ENCODE measurements at regions not wholly inside any gene's neighbourhood (a gene's known extent, or its start where the extent isn't known, plus 50 kb on each side); places are given as distances from the start of the nearest gene placed in this dataset.

DNA sequence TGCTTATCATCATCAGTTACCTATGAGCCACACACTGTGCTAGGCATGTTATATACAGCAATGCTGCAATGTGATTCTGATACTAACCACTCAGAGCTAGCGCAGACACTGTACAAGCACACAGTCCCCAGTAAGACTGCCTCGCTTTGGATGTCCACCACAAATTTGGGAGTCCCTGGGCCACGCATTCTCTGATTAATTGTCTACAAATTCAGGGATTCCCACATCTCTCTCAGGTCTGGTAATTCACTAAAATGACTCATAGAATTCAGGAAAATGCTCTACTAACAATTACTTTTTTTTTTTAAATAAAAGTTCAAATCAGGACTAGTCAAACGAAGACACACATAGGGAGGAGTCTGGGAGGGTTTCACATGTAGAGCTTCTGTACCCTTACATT lies 652.1 kb upstream of the AADAT start:
- intact Hi-C loops (cut with DNase I; ENCODE audit: low total_unique reads), result no loop called here
- H3K4me3 ChIP-seq, result no peak overlapping the region
- TF ChIP-seq CTCF (IDR thresholded peaks at IDR 0.05) (no peak), EP300 (IDR thresholded peaks at IDR 0.05) (no peak), POLR2A (IDR thresholded peaks at IDR 0.05) (no peak), POLR2AphosphoS5 (IDR thresholded peaks at IDR 0.05) (no peak)
- H3K9me3 ChIP-seq, result no peaks in the 10 kb centered on the region
- 88 to 94% (median 89%) methylated on average over 4 of the region's 4 CpGs for WGBS, 5 donors
- no peaks in the 10 kb centered on the region for H3K4me1 ChIP-seq
- no peaks in the 10 kb centered on the region for H3K27me3 ChIP-seq
- DNase-seq, result no peak
- H3K36me3 ChIP-seq, result no peaks in the 10 kb centered on the region
- H3K27ac ChIP-seq, result no peak overlapping the region

DNA sequence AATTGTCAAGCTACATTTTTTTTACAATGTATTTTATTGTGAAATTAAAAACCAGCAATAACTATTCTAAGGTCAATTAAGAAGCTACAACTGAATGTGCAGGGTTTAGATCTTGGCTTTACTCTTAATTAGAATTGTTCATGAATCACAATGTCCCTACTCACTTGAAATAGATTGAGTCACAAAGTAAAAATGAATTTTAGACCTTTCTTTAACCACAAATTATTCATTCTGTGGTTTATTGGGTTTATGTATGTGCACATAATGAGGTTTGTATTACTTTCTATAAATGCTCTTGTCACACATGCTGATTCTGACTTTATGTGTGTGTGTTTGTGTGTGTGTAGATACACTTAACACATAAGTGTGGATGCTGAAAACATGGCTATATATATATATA lies 647.0 kb upstream of the AADAT start:
- Histone ChIP-seq H3K27ac (no peak overlapping the region), H3K4me3 (no peak overlapping the region), H3K9me3 (no peaks in the 10 kb centered on the region), H3K36me3 (no peaks in the 10 kb centered on the region), H3K27me3 (no peaks in the 10 kb centered on the region), H3K4me1 (no peaks in the 10 kb centered on the region)
- no peak for DNase-seq
- TF ChIP-seq CTCF (IDR thresholded peaks at IDR 0.05), result no peak
- no peak for TF ChIP-seq POLR2A (IDR thresholded peaks at IDR 0.05)
- no peak for TF ChIP-seq POLR2AphosphoS5 (IDR thresholded peaks at IDR 0.05)
- no peak for TF ChIP-seq EP300 (IDR thresholded peaks at IDR 0.05)
- intact Hi-C loops (cut with DNase I; ENCODE audit: low total_unique reads), result no loop called here

DNA sequence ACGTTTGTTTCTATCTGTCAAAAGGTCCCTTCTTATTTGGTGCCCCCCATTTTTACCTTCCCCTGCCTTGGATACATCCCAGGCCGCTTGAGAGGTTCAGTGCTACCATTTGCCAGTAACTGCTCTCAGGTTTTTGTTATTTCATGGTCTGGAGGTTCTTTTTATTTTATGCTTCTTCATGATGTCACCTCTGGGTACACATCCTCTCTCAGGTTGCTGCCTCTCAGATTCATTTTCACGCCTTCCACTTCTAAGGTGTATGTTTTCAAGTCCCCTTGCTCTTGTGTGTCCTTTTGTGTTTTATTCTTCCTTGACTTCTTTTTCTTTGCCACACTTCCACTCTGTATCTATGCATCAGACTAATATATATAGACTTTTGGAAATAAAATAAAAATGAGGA lies 640.1 kb upstream of the AADAT start:
- no peak for DNase-seq
- WGBS, 5 donors, result 71 to 83% (median 74%) methylated on average over 3 of the region's 3 CpGs
- H3K9me3 ChIP-seq, result no peaks in the 10 kb centered on the region
- no peaks in the 10 kb centered on the region for H3K4me1 ChIP-seq
- TF ChIP-seq EP300 (IDR thresholded peaks at IDR 0.05), result no peak
- no peak for TF ChIP-seq POLR2A (IDR thresholded peaks at IDR 0.05)
- TF ChIP-seq POLR2AphosphoS5 (IDR thresholded peaks at IDR 0.05), result no peak
- no peak for TF ChIP-seq CTCF (IDR thresholded peaks at IDR 0.05)
- intact Hi-C loops (cut with DNase I; ENCODE audit: low total_unique reads), result no loop called here
- no peaks in the 10 kb centered on the region for H3K36me3 ChIP-seq
- no peak overlapping the region for H3K27ac ChIP-seq
- H3K27me3 ChIP-seq, result no peaks in the 10 kb centered on the region
- no peak overlapping the region for H3K4me3 ChIP-seq

DNA sequence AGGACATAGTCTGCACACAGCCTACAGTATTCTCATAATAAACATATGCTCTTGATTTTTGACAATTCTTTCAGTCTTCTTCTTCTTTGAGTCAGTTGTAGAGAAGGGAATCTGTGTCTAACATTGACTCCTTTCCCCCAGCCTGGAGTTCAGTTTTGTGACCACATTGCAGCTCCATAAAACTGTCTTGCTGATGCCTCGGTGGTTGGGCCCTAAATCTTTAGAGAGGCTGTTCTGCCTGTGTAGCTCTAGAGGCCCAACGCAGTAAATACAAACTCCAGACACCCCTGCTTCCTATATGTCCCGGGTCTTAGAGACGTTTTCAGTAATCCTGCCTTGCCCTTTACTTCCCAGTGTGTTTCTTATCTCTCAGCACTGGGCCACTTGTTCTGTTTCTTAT lies 639.5 kb upstream of the AADAT start:
- no peaks in the 10 kb centered on the region for H3K36me3 ChIP-seq
- TF ChIP-seq POLR2AphosphoS5 (IDR thresholded peaks at IDR 0.05), result no peak
- no peak for TF ChIP-seq POLR2A (IDR thresholded peaks at IDR 0.05)
- TF ChIP-seq CTCF (IDR thresholded peaks at IDR 0.05), result no peak
- TF ChIP-seq EP300 (IDR thresholded peaks at IDR 0.05), result no peak
- no peak overlapping the region for H3K27ac ChIP-seq
- H3K27me3 ChIP-seq, result no peaks in the 10 kb centered on the region
- WGBS, 5 donors, result 29 to 54% (median 50%) methylated on average over 4 of the region's 4 CpGs
- no peak for DNase-seq
- H3K4me3 ChIP-seq, result no peak overlapping the region
- no peaks in the 10 kb centered on the region for H3K9me3 ChIP-seq
- H3K4me1 ChIP-seq, result no peaks in the 10 kb centered on the region
- intact Hi-C loops (cut with DNase I; ENCODE audit: low total_unique reads), result no loop called here

- 74 to 91% (median 83%) methylated on average over 1 of the region's 1 CpG for WGBS, 5 donors
- no peaks in the 10 kb centered on the region for H3K9me3 ChIP-seq
Measured at GRCh38 chr4:170724191-170724590, 634.4 kb upstream of the AADAT start.

More at GRCh38 chr4:170724191-170724590, 634.4 kb upstream of the AADAT start:
- TF ChIP-seq EP300 (IDR thresholded peaks at IDR 0.05) (no peak), POLR2AphosphoS5 (IDR thresholded peaks at IDR 0.05) (no peak)
- Histone ChIP-seq H3K36me3 (no peaks in the 10 kb centered on the region), H3K27me3 (no peaks in the 10 kb centered on the region), H3K4me1 (no peaks in the 10 kb centered on the region), H3K4me3 (no peak overlapping the region), H3K27ac (no peak overlapping the region)
- DNase-seq, result no peak
- intact Hi-C loops (cut with DNase I; ENCODE audit: low total_unique reads), result no loop called here
